ENCODE measurements at regions not wholly inside any gene's neighbourhood (a gene's known extent, or its start where the extent isn't known, plus 50 kb on each side); places are given as distances from the start of the nearest gene placed in this dataset.
A peak's percentile ranks its signal among the peaks of the same experiment; 100 is the strongest.

GRCh38 chr2:7286120-7286519, 368.9 kb downstream of the RNF144A start:
- WGBS (ENCODE audit: insufficient coverage) = 96% methylated on average over 6 of the region's 9 CpGs
- Histone ChIP-seq H4K20me1 (ENCODE audit: insufficient read depth, low read length) (no peaks in the 10 kb centered on the region), H3K4me2 (replicated peaks; ENCODE audit: extremely low read depth, low read length, poor library complexity, severe bottlenecking) (no peak overlapping the region), H3K36me3 (replicated peaks in 1 of 2; ENCODE audit: control insufficient read depth in 1 of 2, insufficient read depth in 2 of 2, low read length in 2 of 2) (no peaks in the 10 kb centered on the region), H2AFZ (ENCODE audit: insufficient read depth, low read depth, low read length, poor library complexity, severe bottlenecking) (no peak overlapping the region), H3K27ac (ENCODE audit: low read depth in 1 of 2, low read length in 2 of 2) (no peak overlapping the region), H3K4me1 (ENCODE audit: control insufficient read depth in 1 of 2, insufficient read depth in 2 of 2, low read length in 2 of 2) (no peaks in the 10 kb centered on the region), H3K9me3 (replicated peaks in 1 of 2; ENCODE audit: control insufficient read depth in 1 of 2, insufficient read depth in 1 of 2, low read length in 2 of 2) (no peaks in the 10 kb centered on the region), H3K79me2 (ENCODE audit: insufficient read depth, low read length) (no peaks in the 10 kb centered on the region), H3K9ac (ENCODE audit: insufficient read depth, low read length, poor library complexity, severe bottlenecking) (no peak overlapping the region), H3K4me3 (replicated peaks in 1 of 3; ENCODE audit: low read depth in 2 of 3, low read length in 3 of 3) (no peak overlapping the region), H3K27me3 (ENCODE audit: control insufficient read depth in 2 of 2, insufficient read depth in 2 of 2, low read length in 2 of 2) (no peaks in the 10 kb centered on the region)
- TF ChIP-seq CTCF (IDR thresholded peaks at IDR 0.05) = no peak
- Mint-ChIP-seq H3K27ac (no peak overlapping the region), H3K9me3 (peaks cover 0 to 3% (median 2%) of the 10 kb centered on the region in 7 donors), H3K4me1 (no peaks in the 10 kb centered on the region), H3K27me3 (ENCODE audit: low read depth in 3 of 3) (peaks cover 1 to 7% (median 2%) of the 10 kb centered on the region in 3 donors), H3K36me3 (no peaks in the 10 kb centered on the region), H3K4me3 (no peak overlapping the region)
- intact Hi-C loops (cut with micrococcal nuclease) = no loop called here
- no peak for DNase-seq

DNA sequence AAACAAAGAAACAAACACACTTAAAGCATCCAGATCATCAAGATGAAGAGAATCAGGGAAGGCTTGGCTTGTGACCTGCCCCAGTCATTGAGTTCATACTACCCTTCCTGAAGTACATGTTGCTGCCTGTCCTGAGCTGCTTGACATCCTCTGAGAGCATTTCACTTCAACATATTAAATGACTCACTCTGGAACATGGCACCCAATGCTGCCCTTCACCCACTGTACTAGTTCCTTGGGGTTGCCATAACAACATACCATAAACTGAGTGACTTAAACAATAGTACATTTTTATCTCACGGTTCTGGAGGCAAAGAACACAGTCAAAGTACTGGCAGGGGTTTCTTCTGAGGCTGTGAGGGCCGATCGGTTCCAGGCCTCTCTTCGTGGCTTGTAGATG, 371.3 kb downstream of the RNF144A start:
- Histone ChIP-seq H3K4me2 (replicated peaks; ENCODE audit: extremely low read depth, low read length, poor library complexity, severe bottlenecking) (no peak overlapping the region), H3K36me3 (replicated peaks in 1 of 2; ENCODE audit: control insufficient read depth in 1 of 2, insufficient read depth in 2 of 2, low read length in 2 of 2) (no peaks in the 10 kb centered on the region), H3K4me1 (ENCODE audit: control insufficient read depth in 1 of 2, insufficient read depth in 2 of 2, low read length in 2 of 2) (no peaks in the 10 kb centered on the region), H3K4me3 (replicated peaks in 1 of 3; ENCODE audit: low read depth in 2 of 3, low read length in 3 of 3) (no peak overlapping the region), H3K79me2 (ENCODE audit: insufficient read depth, low read length) (no peaks in the 10 kb centered on the region), H3K9me3 (replicated peaks in 1 of 2; ENCODE audit: control insufficient read depth in 1 of 2, insufficient read depth in 1 of 2, low read length in 2 of 2) (no peaks in the 10 kb centered on the region), H3K9ac (ENCODE audit: insufficient read depth, low read length, poor library complexity, severe bottlenecking) (no peak overlapping the region), H2AFZ (ENCODE audit: insufficient read depth, low read depth, low read length, poor library complexity, severe bottlenecking) (no peak overlapping the region), H3K27ac (ENCODE audit: low read depth in 1 of 2, low read length in 2 of 2) (no peak overlapping the region), H3K27me3 (ENCODE audit: control insufficient read depth in 2 of 2, insufficient read depth in 2 of 2, low read length in 2 of 2) (no peaks in the 10 kb centered on the region), H4K20me1 (ENCODE audit: insufficient read depth, low read length) (no peaks in the 10 kb centered on the region)
- TF ChIP-seq CTCF (IDR thresholded peaks at IDR 0.05) = no peak
- peaks cover 0 to 5% (median 1%) of the 10 kb centered on the region in 3 donors for H3K27me3 Mint-ChIP-seq (ENCODE audit: low read depth in 3 of 3)
- WGBS (ENCODE audit: insufficient coverage) = 94% methylated on average over 4 of the region's 4 CpGs
- no peaks in the 10 kb centered on the region for H3K36me3 Mint-ChIP-seq
- no peak for DNase-seq
- intact Hi-C loops (cut with micrococcal nuclease) = no loop called here
- H3K9me3 Mint-ChIP-seq = peaks cover 0 to 3% (median 2%) of the 10 kb centered on the region in 7 donors
- peak overlapping the region in 1 of 7 donors; percentile 30 for H3K27ac Mint-ChIP-seq
- no peak overlapping the region for H3K4me3 Mint-ChIP-seq
- H3K4me1 Mint-ChIP-seq = no peaks in the 10 kb centered on the region

Data from CD14-positive monocyte (primary cell).